ENCODE measurements at regions not wholly inside any gene's neighbourhood (a gene's known extent, or its start where the extent isn't known, plus 50 kb on each side); places are given as distances from the start of the nearest gene placed in this dataset.

- DNase-seq: no peak
Measured at GRCh38 chr22:44442186-44442815, 55.7 kb downstream of the RTL6 start.

- DNase-seq: no peak
Measured at GRCh38 chr22:44441401-44442185, 56.4 kb downstream of the RTL6 start.

- DNase-seq: no peak
Measured at GRCh38 chr22:44440224-44441160, 57.5 kb downstream of the RTL6 start.

GRCh38 chr22:44439356-44440223 is 58.4 kb downstream of the RTL6 start:
- DNase-seq: no peak

GRCh38 chr22:44438481-44439131 is 59.4 kb downstream of the RTL6 start:
- DNase-seq: no peak

GRCh38 chr22:44438056-44438455 is 60.0 kb downstream of the RTL6 start:
- DNase-seq: no peak

- no peak for DNase-seq
Measured at GRCh38 chr22:44437216-44438055, 60.6 kb downstream of the RTL6 start.

GRCh38 chr22:44436736-44437135 is 61.3 kb downstream of the RTL6 start:
- DNase-seq: no peak

GRCh38 chr22:44431256-44431655 is 66.8 kb downstream of the RTL6 start:
- no peak for DNase-seq

- no peak for DNase-seq
Measured at GRCh38 chr22:44430716-44431115, 67.3 kb downstream of the RTL6 start.

GRCh38 chr22:44429941-44430587 is 68.0 kb downstream of the RTL6 start:
- no peak for DNase-seq

GRCh38 chr22:44428941-44429830 is 68.8 kb downstream of the RTL6 start:
- no peak for DNase-seq

- DNase-seq: no peak
Measured at GRCh38 chr22:44427611-44428470, 70.2 kb downstream of the RTL6 start.

GRCh38 chr22:44426981-44427380 is 71.1 kb downstream of the RTL6 start:
- no peak for DNase-seq

- no peak for DNase-seq
Measured at GRCh38 chr22:44425694-44426045, 72.4 kb downstream of the RTL6 start.

GRCh38 chr22:44424867-44425693 is 73.0 kb downstream of the RTL6 start:
- no peak for DNase-seq

- DNase-seq: no peak
Measured at GRCh38 chr22:44424359-44424682, 73.7 kb downstream of the RTL6 start.

All from SW 1271 (cell line).